ENCODE measurements at regions not wholly inside any gene's neighbourhood (a gene's known extent, or its start where the extent isn't known, plus 50 kb on each side); places are given as distances from the start of the nearest gene placed in this dataset.

DNA sequence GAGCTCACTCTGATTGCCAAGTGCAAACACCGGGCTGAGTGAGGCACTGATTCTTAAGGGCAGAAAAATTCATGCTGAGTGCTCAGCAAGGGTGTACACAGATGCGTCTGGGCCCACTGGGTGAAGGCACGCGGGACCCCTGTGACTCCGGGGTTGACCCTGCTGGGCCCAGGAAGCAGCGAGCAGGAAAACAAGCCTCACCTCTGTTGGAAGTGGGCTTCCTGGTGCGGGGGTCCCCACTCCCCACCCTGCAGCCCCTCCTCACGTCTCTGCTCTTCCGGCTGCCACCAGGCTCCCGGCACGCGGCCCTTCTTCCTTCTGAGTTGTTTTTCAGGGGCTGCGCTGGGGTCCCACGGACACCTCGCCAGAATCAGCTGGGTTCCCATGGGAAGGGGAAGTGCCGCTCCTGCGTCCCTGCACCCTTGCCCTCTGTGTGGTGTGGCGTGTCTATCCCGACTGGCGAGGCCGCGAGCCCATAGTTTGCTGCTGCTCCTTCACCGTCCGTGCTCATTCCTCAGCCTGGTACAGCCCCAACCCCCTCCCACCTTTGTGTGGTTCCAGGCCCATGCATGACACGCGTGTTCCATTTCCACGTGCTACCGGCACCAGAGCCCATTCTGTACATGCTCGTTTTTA, 80.6 kb upstream of the BHLHE23 start:
- no peak for DNase-seq (ENCODE audit: low read depth in 2 of 2)

DNA sequence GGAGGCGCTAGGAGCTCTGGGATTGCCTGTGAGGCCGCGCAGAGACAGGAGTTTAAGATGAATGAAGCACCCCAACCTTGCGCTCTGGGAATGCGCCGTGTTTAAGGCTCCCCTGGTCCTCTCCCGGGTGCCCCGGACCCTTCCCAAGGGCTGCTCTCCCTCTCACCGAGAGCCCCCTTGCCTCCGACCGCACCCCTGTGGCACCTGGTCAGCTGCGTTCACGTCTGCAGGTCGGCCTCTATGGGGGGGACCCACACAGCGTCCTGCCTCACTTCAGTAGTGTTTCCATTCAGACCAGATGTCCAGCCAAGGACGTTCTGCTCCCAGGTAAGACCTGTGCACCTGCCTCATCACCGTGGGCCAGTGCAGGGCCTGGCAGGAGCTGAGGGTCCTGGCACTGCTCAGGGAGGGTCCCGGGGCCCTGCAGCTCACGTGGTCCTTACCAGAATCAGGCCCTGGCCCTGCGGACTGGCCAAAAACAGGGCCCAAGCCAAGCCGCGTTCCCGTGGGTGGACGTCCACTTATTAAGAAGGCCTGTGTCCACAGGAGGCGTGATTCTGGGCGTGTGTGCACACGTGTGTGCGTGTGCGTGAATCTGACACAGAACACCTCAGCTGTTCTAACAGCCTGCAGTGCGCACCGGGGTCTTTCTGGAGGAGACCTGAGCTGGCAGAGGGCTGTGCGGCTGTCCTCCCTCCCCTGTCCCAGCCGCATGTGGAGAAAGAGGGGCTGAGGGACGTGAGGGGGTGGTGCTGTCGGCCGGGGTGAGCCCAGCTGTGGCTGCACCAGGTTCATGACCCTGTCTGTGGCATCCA, 79.9 kb upstream of the BHLHE23 start:
- no peak for DNase-seq (ENCODE audit: low read depth in 2 of 2)

DNA sequence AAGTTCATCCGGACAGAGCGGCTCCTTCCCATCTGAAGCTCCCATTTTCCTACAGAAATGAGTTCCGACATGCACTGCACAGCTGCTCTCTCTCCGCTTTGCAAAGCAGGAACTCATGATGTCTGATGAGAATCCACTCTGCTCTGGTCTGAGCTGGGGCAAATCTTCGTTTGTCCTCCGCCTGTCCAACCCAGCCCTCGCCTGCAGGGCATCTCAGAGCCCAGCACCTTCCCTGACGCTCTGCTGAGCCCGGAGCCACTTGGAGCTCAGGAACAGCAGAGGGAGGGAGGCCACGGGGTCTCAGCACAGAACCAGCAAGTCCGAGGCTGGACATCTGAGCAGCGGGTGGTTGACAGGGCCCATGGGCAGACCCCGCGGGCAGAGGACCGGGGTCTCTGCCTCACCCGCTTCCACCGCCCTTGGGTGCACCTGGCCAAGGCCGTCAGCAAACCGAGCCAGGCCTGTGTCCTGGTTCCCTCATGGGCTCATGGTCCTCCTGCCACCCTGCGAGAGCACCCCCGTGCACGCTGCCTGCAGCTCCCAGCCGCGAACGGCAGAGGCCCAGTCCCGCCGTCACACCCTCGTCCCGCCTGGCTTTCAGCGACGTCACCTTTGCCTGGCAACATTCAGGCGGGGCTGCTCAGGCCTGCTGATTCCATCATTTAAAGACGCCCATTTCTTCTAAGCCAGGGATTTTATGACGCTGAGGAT, 78.5 kb upstream of the BHLHE23 start:
- DNase-seq (ENCODE audit: low read depth in 2 of 2), result no peak

DNA sequence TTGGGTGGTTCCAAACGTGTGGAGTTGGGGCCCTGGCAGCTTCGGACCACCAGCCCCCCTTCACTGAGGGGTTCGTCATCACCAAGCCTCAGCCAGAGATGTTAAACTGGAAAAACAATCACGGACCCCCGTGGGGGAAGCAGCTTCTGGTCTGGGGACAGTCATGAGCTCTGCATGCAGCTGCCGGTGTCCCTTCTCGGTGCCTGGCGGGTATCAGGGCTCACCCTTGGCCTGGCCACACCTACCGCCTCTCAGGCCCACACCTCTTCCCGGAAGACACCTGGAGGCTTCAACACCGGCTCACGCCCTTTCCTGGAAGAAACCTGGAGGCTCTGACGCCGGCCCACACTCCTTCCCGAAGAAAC, 77.8 kb upstream of the BHLHE23 start:
- DNase-seq (ENCODE audit: low read depth in 2 of 2), result no peak

DNA sequence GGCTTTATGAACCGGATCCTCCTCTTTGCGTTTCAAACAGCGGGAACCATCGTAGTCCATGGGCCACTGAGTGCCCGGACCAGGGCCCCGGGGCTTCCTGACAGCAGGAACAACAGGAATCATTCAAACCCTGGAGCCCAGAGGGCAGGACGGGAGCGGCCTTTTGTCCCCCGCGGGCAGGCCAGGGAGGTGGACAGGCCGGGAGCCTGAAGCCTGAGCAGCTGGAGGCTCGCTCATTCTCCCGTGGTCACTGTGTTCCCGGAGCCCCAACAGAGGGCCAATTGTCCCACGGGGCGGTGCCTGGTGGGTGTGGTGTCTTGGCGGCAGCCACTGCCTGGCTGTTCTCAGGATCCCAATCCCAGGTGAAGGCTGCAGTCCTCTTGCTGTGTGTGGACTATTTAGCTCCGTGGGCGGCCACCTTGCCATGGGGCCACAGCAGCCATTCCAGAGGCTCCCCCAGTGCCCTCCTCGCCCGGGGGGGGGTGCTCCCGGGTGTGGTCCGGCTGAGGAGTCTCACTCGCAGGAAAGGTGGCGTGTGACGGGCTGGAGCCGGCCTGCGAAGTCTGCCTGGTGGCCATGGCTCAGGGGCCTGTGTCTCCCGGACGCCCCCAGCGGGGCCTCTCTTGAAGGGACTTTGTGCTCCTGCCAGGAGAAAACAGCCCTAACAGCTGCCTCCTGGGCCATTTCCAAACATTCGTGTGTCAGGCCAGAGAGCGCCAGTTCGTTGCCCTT, 77.2 kb upstream of the BHLHE23 start:
- no peak for DNase-seq (ENCODE audit: low read depth in 2 of 2)

DNA sequence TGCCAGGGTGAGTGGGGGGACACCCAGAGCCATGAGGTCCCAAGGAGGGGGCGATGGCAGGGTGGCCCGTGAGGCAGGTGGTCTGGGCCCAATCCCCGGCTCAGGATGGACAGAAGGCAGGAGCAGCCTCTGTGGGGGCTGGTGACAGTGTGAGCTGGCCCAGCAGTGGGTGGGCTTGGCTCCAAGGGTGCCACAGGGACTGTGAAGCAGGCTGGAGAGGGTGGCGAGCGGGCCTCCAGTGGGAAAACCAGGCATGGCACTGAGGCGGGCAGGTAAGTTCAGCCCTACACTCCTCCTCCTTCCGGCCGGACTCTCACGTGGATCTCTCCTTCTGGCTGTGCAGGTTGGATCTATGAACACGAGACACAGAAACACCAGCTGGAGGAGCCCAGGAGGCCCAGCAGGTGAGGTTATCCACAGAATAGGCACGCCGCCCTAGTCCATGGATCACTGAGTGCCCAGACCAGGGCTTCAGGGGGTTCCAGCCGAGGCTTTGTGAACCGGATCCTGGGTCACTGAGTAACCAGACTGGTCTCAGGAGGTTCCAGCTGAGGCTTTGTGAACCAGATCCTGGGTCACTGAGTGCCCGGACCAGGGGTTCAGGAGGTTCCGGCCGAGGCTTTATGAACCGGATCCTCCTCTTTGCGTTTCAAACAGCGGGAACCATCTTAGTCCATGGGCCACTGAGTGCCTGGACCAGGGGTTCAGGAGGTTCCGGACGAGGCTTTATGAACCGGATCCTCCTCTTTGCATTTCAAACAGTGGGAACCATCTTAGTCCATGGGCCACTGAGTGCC, 76.4 kb upstream of the BHLHE23 start:
- no peak for DNase-seq (ENCODE audit: low read depth in 2 of 2)

DNA sequence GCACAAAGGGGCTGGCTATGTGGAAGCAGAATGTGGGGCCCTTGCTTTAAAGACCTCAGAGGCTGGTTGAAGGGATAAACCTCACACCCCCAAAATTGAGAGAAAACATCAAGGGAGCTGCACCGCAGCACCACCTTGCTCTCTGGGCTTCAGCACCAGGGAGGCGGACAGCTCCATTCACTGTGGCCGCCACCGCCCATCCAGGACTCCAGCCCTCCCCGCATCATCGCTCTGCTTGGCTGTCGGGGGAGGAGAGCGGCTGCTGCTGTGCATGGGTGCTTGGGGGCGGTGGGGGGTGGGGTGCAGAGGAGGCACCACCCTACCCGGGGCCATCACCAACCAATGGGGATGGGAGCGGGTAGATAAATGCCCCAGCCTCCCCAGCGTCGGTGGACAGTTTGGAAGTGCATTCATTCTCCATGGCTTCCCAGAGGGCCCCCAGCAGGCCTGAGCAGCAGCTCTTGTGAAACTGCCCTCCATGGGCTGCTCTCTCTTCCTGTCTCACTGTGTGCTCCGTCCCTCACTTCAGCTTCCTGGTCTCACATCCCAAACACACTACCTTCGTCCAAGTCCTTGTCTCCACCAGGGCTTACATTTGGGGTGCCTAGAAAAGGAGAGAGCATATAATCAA, 75.7 kb upstream of the BHLHE23 start:
- DNase-seq (ENCODE audit: low read depth in 2 of 2), result peak in 1 of 2 donors; percentile 9

DNA sequence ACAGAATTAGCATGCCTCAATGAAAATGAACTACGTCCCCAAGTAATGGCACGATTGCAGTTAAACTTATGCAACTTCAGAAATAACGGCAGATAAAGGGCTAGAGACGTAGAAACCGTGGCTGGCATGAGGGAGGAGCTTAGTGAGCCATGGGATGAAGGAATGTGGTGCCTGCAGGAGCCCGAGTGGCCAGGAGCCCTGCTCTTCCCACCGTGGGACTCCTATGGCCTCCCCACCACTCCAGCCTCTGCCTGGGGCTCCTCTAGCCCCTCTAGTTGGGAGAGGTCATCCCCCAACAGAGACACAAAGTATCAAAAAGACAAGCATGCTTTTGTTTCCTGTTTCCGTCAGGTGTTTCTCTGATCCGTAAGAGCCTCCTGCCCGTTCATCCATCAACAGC, 75.1 kb upstream of the BHLHE23 start:
- no peak for DNase-seq (ENCODE audit: low read depth in 2 of 2)

DNA sequence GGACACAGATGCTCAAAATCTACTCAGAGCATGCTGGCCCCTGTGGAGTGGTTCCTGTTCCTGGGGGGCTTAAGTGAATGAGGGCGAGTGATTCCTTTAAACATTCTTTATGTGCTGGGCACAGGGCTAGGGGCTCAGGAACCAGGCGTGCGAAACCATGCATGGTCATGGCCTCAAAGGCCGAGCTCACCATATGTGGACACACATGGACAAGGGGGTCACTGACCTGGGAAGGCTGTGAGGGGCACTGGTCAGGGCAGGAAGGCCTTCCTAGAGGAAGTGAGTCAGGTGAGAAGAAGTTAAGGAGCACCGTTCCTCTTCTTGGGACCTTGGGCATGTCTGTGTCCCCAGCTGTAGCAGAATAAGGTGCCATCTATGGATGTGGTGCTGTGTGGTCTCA, 74.6 kb upstream of the BHLHE23 start:
- DNase-seq (ENCODE audit: low read depth in 2 of 2), result no peak

DNA sequence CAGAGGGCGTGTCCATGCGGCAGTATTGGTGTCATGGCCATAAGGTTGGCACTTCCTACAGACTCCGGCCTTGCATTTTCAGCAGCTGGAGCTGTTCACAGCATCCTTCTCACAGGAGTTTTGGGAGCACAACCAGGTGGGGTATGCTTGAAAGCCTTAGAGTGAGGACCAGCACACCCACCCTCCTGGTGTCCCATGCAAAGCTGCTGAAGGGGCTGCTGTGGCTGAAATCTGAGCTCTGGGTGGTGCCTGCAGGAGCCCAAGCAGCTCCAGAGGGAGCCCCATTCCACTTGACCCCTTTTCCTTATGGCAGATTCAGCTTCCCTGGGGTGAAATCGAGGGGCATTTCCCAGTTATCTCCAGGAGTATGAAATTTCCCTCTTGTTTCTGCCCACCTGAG, 74.0 kb upstream of the BHLHE23 start:
- no peak for DNase-seq (ENCODE audit: low read depth in 2 of 2)

DNA sequence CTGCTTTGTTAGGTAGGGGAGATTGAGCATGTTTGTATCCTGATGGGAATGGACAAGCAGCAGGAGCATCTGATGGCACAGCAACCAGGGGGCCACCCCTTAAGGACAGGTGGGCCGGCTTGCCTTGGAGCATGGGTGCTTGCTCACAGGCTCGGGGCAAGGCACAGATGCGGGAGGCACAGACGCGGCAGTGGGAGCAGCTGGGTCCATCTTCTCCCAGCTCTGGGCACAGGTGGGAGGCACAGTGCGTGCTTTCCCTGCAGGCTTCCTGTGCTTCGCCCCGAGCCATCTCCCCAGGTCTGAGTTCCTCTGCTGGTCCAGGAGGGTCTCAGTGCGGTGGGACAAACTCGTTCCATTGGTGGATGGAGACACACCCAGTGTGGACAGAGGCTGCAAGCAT, 73.6 kb upstream of the BHLHE23 start:
- no peak for DNase-seq (ENCODE audit: low read depth in 2 of 2)

DNA sequence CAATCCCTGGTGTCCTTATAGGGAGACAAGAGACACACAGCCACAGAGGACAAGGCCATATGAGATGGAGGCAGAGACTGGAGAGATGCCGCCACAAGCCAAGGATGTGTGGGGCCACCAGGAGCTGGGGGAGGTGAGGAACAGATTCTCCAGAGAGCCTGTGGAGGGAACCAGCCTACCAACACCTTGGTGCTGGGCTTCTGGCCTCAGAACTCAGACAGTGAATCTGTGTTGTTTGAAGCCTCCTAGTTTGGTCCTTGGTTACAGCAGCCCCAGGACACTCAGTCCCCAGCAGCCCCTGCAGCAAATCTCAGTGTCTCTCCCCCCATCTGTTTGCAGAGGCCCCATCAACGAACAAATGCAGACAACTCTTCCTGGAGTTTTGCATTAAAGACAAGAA, 73.2 kb upstream of the BHLHE23 start:
- no peak for DNase-seq (ENCODE audit: low read depth in 2 of 2)

DNA sequence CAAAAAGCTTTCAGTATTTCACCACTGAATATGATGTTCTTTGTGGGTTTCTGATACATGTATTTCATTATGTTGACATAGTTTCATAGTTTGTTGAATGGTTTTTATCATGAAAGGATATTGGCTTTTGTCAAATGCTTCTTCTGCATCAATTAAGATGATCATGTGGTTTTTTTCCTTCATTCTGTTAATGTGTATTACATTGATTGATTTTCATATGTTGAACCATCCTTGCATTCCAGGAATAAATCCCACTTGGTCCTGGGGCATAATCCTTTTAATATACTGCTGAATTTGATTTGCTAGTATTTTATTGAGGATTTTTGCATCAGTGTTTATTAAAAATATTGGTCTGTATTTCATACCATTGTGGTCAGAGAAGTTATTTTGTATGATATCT, 70.9 kb upstream of the BHLHE23 start:
- no peak for DNase-seq (ENCODE audit: low read depth in 2 of 2)

DNA sequence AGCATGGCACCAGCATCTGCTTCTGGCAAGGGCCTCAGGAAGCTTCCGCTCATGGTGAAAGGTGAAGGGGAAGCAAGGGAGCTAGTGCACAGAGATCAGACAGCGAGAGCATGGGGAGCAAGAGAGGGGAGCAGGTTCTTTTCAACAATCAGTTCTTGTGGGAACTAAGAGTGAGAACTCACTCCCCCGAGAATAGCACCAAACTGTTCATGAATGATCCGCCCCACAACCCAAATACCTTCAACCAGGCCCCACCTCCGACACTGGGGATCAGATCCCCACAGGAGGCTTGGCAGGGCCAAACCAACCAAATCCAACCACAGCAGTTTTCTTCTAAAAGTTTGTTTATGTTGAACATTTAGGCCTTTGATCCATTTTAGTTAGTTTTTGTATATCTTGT, 69.7 kb upstream of the BHLHE23 start:
- DNase-seq (ENCODE audit: low read depth in 2 of 2), result no peak

DNA sequence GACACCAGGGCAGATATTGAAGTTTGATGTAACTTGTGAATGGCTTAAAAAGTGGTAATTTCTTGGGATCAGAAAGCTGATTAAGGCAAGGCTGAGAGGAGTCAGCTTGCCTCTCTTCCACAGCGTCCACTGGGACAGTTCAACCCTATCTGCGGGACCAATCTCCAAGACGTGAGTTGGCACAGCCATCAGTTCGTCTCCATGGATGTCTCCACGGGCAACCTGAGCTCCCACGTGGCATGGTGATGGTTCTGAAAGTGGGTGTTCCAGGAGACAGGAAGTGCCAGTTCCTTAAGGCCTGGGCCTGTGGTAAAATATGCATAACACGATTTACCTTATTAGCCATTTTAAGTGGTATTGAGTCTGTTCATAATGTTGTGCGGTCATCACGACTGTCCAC, 67.9 kb upstream of the BHLHE23 start:
- DNase-seq (ENCODE audit: low read depth in 2 of 2), result no peak

DNA sequence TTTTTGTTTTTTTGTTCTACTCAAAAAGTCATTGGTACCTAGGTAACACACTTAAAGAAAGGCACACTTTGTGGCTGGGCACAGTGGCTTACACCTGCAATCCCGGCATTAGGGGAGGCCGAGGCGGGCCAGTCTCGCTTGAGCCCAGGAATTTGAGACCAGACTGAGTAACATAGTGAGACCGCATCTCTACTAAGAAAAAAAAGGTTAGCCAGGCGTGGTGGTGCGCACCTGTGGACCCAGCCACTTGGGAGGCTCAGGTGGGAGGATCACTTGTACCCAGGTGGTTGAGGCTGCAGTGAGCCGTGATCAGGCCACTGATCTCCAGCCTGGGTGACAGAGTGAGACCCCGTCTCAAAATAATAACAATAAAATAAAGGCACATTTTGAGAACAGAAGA, 67.4 kb upstream of the BHLHE23 start:
- DNase-seq (ENCODE audit: low read depth in 2 of 2), result no peak

DNA sequence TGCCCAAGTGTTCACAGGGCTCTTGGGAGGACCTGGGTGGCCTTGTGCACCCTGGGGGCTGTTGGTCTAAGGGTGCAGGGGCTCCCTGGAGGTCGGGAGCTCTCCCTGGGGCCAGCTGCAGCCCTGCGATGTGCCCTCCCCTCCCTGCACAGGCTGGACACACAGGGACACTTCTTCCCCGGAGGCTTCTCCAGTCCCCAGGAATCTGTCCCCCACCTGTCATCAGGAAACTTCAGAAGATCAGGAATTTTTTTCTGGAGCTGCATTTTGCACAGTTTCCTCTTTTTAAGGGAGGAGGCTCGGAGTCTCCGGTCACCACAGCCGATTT, 66.9 kb upstream of the BHLHE23 start:
- DNase-seq (ENCODE audit: low read depth in 2 of 2), result no peak

DNA sequence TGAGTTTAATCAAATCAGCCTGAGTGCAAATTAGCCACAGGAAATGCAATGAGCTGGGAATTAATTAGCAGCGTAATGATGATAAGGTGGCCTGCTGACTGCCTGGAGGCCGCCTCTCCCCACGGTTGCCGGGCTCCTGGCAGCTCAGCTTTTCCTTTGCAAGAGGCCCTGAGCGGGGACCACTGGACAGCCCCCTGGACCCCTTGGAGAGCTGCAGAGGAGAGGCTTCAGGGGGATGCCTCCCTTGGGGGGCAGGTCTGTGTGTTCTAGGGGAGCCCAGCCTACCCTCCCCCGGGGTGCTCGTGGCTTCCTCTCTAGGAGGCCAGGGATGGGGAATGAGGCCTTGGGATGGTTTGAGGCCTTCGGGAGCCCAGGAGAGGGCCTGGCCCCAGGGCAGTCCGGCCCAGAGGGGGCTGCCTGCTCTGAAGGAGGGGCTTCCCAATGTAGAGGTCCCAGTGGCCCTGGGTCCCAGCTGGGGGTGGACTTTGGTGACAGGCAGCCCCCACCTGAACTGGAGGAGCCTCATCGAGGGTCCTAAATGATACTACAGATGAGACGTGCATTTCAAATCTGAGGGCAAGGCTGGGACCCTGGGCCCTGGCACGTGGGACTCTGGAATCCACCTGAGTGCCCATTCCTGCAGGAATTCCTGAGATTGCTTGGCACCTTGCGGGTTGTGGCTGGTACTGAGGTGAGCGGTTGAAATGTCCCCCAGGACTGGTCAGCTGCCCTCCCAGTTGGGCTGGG, 66.4 kb upstream of the BHLHE23 start:
- DNase-seq (ENCODE audit: low read depth in 2 of 2), result no peak

DNA sequence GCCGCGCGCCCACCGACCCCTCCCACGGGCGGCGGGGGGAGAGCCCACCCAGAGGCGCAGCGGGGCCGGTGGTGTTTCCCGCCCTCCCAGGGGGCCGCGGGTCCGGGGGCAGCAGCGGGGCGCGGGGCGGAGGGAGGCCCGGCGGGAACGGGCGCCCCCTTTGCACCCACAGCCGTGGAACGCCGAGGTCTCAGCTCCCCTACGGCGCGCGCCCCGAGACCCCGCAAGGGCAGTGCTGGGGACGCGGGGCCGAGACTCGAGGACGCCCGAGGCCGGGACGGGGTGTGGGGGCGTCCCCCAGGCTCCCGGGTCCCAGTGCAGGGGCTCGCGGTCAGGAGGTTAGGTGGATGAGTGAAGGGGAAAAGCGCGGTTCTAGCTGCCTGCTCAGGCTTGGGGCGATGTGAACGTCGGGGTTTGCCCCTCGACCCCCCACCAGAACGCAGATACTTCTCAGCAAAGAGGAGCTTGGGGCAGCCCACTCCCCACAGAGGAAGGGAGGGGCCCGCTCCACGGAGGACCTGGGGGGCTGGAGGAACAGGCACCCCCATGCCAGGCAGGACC, 65.5 kb upstream of the BHLHE23 start:
- DNase-seq (ENCODE audit: low read depth in 2 of 2), result no peak

DNA sequence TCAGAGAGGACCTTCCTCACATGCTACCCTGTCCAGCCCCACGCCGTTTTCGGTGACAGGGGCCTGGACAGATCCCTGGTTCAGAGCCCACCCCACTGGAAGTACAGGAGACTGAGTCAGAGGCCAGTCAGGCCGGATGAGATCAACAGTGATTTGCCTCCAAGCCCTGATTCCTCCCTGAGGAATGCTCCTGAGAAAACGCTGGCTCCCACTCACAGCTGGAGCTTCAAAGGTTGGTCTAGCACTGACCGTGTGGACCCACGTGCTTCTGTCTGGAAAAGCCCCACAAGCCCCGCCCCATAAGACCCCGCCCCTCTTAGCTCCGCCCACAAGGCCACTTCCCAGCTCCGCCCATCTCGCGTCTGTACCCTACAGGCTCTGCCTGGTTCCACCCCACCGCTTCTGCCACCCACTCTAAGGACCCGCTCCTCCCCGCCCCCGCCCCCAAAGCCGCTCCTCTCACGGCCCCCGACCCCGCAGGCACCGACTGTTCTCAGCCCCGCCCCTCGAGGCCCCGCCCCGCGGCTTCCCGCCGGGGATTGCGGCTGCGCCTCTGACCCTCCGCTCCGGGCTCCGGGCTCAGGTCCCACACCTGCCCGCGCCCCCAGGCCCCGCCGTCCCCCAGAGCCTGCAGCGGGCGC, 64.9 kb upstream of the BHLHE23 start:
- DNase-seq (ENCODE audit: low read depth in 2 of 2), result peak in 1 of 2 donors; percentile 22
